Neural cell (in vitro differentiated cells): ENCODE measurements at regions not wholly inside any gene's neighbourhood (a gene's known extent, or its start where the extent isn't known, plus 50 kb on each side); places are given as distances from the start of the nearest gene placed in this dataset.

Experiments used
- H2AFZ ChIP-seq: fragments of 200-600, 300-800 bp; sonication (generic), shearing (Covaris generic); 2 replicates; pipeline ENCODE4 v1.6.0; 2014; ENCODE audit warnings: low read depth, mild to moderate bottlenecking, antibody characterized with exemption, low read length, moderate library complexity
- H3F3A ChIP-seq: fragments of 200-600 bp; shearing (Covaris generic); 2 replicates; pipeline ENCODE4 v1.6.1; 2016; ENCODE audit warnings: mild to moderate bottlenecking, moderate library complexity, mixed read lengths, antibody characterized with exemption, low read length; ENCODE audit not compliant: insufficient read depth, poor library complexity, severe bottlenecking
- H3K27ac ChIP-seq: fragments of 200-600, 300-800 bp; sonication (generic), shearing (Covaris generic); 2 replicates; pipeline ENCODE4 v1.5.1; 2014; ENCODE audit warnings: mild to moderate bottlenecking, low read length, moderate library complexity
- H3K27me3 ChIP-seq: fragments of 300-800, 200-600 bp; sonication (generic), shearing (Covaris generic); 2 replicates; pipeline ENCODE4 v1.6.0; 2014; ENCODE audit warnings: mild to moderate bottlenecking, low read depth, low read length, moderate library complexity; ENCODE audit not compliant: insufficient read depth
- H3K36me3 ChIP-seq: fragments of 300-800, 200-600 bp; sonication (generic), shearing (Covaris generic); 2 replicates; pipeline ENCODE4 v1.5.1; 2014; ENCODE audit warnings: mild to moderate bottlenecking, antibody characterized with exemption, low read length, moderate library complexity; ENCODE audit not compliant: insufficient read depth
- H3K4me2 ChIP-seq: fragments of 300-800, 200-600 bp; sonication (generic), shearing (Covaris generic); 2 replicates; pipeline ENCODE4 v1.6.0; 2014; ENCODE audit warnings: mild to moderate bottlenecking, low read length
- H3K4me3 ChIP-seq: fragments of 300-800, 200-600 bp; sonication (generic), shearing (Covaris generic); 2 replicates; pipeline ENCODE4 v1.5.1; 2014; ENCODE audit warnings: mild to moderate bottlenecking, low read length, moderate library complexity
- H3K79me2 ChIP-seq: fragments of 200-600 bp; shearing (Covaris generic); replicated peaks from 2 replicates; pipeline ENCODE4 v1.6.0; 2014; ENCODE audit warnings: mild to moderate bottlenecking, low read length, moderate library complexity; ENCODE audit not compliant: insufficient read depth
- H3K9ac ChIP-seq: fragments of 300-800, 200-600 bp; sonication (generic), shearing (Covaris generic); 2 replicates; pipeline ENCODE4 v1.6.1; 2016; ENCODE audit warnings: mild to moderate bottlenecking, low read length, mixed read lengths
- H3K9me2 ChIP-seq: fragments of 200-600 bp; shearing (Covaris generic); 2 replicates; pipeline ENCODE4 v1.6.1; 2016; ENCODE audit warnings: mild to moderate bottlenecking, low read length, mixed read lengths; ENCODE audit not compliant: insufficient read depth
- H3K9me3 ChIP-seq: fragments of 200-600, 300-800 bp; sonication (generic), shearing (Covaris generic); 2 replicates; pipeline ENCODE4 v1.6.1; 2016; ENCODE audit warnings: mild to moderate bottlenecking, mixed run types, low read length, moderate library complexity, mixed read lengths
- H4K20me1 ChIP-seq: fragments of 200-600 bp; shearing (Covaris generic); 2 replicates; pipeline ENCODE4 v1.6.1; 2016; ENCODE audit warnings: mild to moderate bottlenecking, mixed run types; ENCODE audit not compliant: insufficient read depth
- CTCF ChIP-seq: fragments of 450-650 bp; IDR thresholded peaks from 2 replicates; pipeline ENCODE4 v1.5.1; 2014; ENCODE audit warnings: antibody characterized with exemption, mild to moderate bottlenecking, moderate library complexity; ENCODE audit not compliant: poor library complexity, severe bottlenecking
- EP300 ChIP-seq: fragments of 450-650 bp; conservative IDR thresholded peaks from 2 replicates; pipeline ENCODE4 v1.6.1; 2014; ENCODE audit warnings: antibody characterized with exemption, mild to moderate bottlenecking, moderate library complexity; ENCODE audit not compliant: poor library complexity, severe bottlenecking
- EZH2 ChIP-seq: fragments of 200-600, 300-800 bp; shearing (Covaris generic), sonication (generic); IDR thresholded peaks from 2 replicates; pipeline ENCODE4 v1.6.1; 2014; ENCODE audit warnings: antibody characterized with exemption, low read length, borderline replicate concordance, mild to moderate bottlenecking; ENCODE audit not compliant: insufficient read depth, poor library complexity, severe bottlenecking
- MXI1 ChIP-seq: fragments of 450-650 bp; conservative IDR thresholded peaks from 2 replicates; pipeline ENCODE4 v1.6.1; 2014; ENCODE audit warnings: antibody characterized with exemption, mild to moderate bottlenecking; ENCODE audit not compliant: poor library complexity, severe bottlenecking
- POLR2AphosphoS5 ChIP-seq: IDR thresholded peaks from 2 replicates; pipeline ENCODE4 v1.6.1; 2012
- RAD21 ChIP-seq: fragments of 450-650 bp; conservative IDR thresholded peaks from 2 replicates; pipeline ENCODE4 v1.6.1; 2014; ENCODE audit warnings: antibody characterized with exemption, mild to moderate bottlenecking, moderate library complexity
- REST ChIP-seq: IDR thresholded peaks from 2 replicates; pipeline ENCODE4 v1.6.1; 2012; ENCODE audit warnings: borderline replicate concordance
- SMC3 ChIP-seq: fragments of 450-650 bp; conservative IDR thresholded peaks from 2 replicates; pipeline ENCODE4 v1.6.1; 2014; ENCODE audit warnings: antibody characterized with exemption, mild to moderate bottlenecking, moderate library complexity; ENCODE audit not compliant: poor library complexity
- TAF1 ChIP-seq: IDR thresholded peaks from 2 replicates; pipeline ENCODE4 v1.6.1; 2012; ENCODE audit warnings: low read depth

- H2AFZ ChIP-seq: no peak overlapping the region
- TF ChIP-seq EP300: no peak
- TF ChIP-seq RAD21: no peak
- no peak for TF ChIP-seq REST
- no peaks in the 10 kb centered on the region for H3K9me2 ChIP-seq
- no peak overlapping the region for H3K4me2 ChIP-seq
- H3K4me3 ChIP-seq: no peak overlapping the region
- H3F3A ChIP-seq: no peaks in the 10 kb centered on the region
- no peaks in the 10 kb centered on the region for H3K79me2 ChIP-seq
- H3K36me3 ChIP-seq: no peaks in the 10 kb centered on the region
- H3K27ac ChIP-seq: no peak overlapping the region
- no peaks in the 10 kb centered on the region for H3K9me3 ChIP-seq
- no peaks in the 10 kb centered on the region for H4K20me1 ChIP-seq
- no peaks in the 10 kb centered on the region for H3K27me3 ChIP-seq
- no peak overlapping the region for H3K9ac ChIP-seq
Observed at GRCh38 chr6:20331042-20331441, 70.6 kb upstream of the E2F3 start.

- Histone ChIP-seq H3K4me2 (no peak overlapping the region), H3K9me2 (no peaks in the 10 kb centered on the region)
- TF ChIP-seq REST: no peak
- no peak for TF ChIP-seq POLR2AphosphoS5
- TF ChIP-seq TAF1: no peak
- TF ChIP-seq CTCF: no peak
- no peak for TF ChIP-seq SMC3
- TF ChIP-seq EZH2: no peak
- TF ChIP-seq RAD21: no peak
- no peak for TF ChIP-seq MXI1
Observed at GRCh38 chr6:20331625-20332024, 70.1 kb upstream of the E2F3 start.

More at GRCh38 chr6:20331625-20332024, 70.1 kb upstream of the E2F3 start:
- no peaks in the 10 kb centered on the region for H3K79me2 ChIP-seq
- H3K4me3 ChIP-seq: no peak overlapping the region
- no peaks in the 10 kb centered on the region for H4K20me1 ChIP-seq
- H3F3A ChIP-seq: no peaks in the 10 kb centered on the region
- H3K9me3 ChIP-seq: no peaks in the 10 kb centered on the region
- no peak overlapping the region for H3K27ac ChIP-seq
- no peak overlapping the region for H2AFZ ChIP-seq
- H3K9ac ChIP-seq: no peak overlapping the region
- H3K36me3 ChIP-seq: no peaks in the 10 kb centered on the region
- H3K27me3 ChIP-seq: no peaks in the 10 kb centered on the region
